Activated CD8-positive, alpha-beta T cell treated with anti-CD3 and anti-CD28 coated beads for 36 hours (primary cell): ENCODE measurements at regions not wholly inside any gene's neighbourhood (a gene's known extent, or its start where the extent isn't known, plus 50 kb on each side); places are given as distances from the start of the nearest gene placed in this dataset.

Experiments used
- ATAC-seq: fragments of 200-7000 bp; cut with Tn5 transposase; one replicate; pipeline ENCODE4 v1.10.0; 2021; ENCODE audit warnings: mild to moderate bottlenecking, moderate library complexity
- CTCF ChIA-PET: fragments of 350-600 bp; sonication (Branson Sonifier 250); formaldehyde crosslinking; loops from one replicate; lab custom pipeline; 2021; ENCODE audit warnings: antibody characterized with exemption; lab: Charles Lee
- POLR2A ChIA-PET: fragments of 350-600 bp; sonication (Branson Sonifier 250); formaldehyde crosslinking; loops from one replicate; lab custom pipeline; 2021; ENCODE audit warnings: antibody characterized with exemption; lab: Charles Lee
- DNase-seq: peaks from one replicate; pipeline ENCODE4 v3.0.0-alpha.2; 2020
- H3K27ac Mint-ChIP-seq: one replicate; pipeline ENCODE4 v1.8.0; 2021; ENCODE audit warnings: mild to moderate bottlenecking, mixed read lengths
- H3K27me3 Mint-ChIP-seq: one replicate; pipeline ENCODE4 v1.8.0; 2021; ENCODE audit warnings: mixed read lengths
- H3K36me3 Mint-ChIP-seq: one replicate; pipeline ENCODE4 v1.8.0; 2021; ENCODE audit warnings: low read depth, mixed read lengths
- H3K4me1 Mint-ChIP-seq: one replicate; pipeline ENCODE4 v1.8.0; 2021; ENCODE audit warnings: low read depth, mixed read lengths
- H3K4me3 Mint-ChIP-seq: one replicate; pipeline ENCODE4 v1.8.0; 2021; ENCODE audit warnings: mild to moderate bottlenecking, moderate library complexity, mixed read lengths
- H3K9me3 Mint-ChIP-seq: one replicate; pipeline ENCODE4 v1.8.0; 2021; ENCODE audit warnings: mixed read lengths
- intact Hi-C: fragments of 100-400 bp; cut with micrococcal nuclease; formaldehyde crosslinking; loops from one replicate; pipeline ENCODE4 v1.10.0; 2022
- TF ChIP-seq, protein P1 (sequence below): fragments of 200-600 bp; IDR thresholded peaks from one replicate; pipeline ENCODE4 v1.8.0; 2022; ENCODE audit warnings: antibody characterized with exemption, mild to moderate bottlenecking

DNA sequence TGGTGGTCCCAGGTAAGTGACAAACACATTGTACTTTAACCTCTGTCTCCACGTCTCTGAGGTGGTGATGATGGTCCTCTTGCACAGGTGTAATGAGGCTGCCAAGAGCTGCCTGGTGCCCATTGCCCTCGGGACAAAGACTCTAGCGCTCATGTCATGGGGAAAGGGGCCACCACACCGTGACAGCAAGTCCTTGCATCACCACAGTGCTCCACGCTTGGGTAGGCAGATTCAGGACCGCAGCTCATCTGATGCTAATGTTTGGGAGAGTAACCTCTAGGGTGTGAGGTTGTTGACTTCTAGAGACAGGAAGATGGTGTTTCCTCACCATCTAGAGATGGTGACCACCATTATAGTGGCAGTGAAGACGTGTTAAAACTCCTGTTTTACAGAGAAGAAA is 395.6 kb downstream of the ADRA2A start:
- POLR2A ChIA-PET: no interaction called here
- Mint-ChIP-seq H3K36me3 (no peaks in the 10 kb centered on the region), H3K27me3 (peaks cover 3% of the 10 kb centered on the region), H3K4me1 (no peaks in the 10 kb centered on the region), H3K4me3 (no peak overlapping the region), H3K27ac (no peak overlapping the region), H3K9me3 (no peaks in the 10 kb centered on the region)
- intact Hi-C loops: no loop called here
- CTCF ChIA-PET: no interaction called here
- ATAC-seq: no peak
- no peak for DNase-seq
- TF ChIP-seq, protein P1, sequence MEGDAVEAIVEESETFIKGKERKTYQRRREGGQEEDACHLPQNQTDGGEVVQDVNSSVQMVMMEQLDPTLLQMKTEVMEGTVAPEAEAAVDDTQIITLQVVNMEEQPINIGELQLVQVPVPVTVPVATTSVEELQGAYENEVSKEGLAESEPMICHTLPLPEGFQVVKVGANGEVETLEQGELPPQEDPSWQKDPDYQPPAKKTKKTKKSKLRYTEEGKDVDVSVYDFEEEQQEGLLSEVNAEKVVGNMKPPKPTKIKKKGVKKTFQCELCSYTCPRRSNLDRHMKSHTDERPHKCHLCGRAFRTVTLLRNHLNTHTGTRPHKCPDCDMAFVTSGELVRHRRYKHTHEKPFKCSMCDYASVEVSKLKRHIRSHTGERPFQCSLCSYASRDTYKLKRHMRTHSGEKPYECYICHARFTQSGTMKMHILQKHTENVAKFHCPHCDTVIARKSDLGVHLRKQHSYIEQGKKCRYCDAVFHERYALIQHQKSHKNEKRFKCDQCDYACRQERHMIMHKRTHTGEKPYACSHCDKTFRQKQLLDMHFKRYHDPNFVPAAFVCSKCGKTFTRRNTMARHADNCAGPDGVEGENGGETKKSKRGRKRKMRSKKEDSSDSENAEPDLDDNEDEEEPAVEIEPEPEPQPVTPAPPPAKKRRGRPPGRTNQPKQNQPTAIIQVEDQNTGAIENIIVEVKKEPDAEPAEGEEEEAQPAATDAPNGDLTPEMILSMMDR: no peak

DNA sequence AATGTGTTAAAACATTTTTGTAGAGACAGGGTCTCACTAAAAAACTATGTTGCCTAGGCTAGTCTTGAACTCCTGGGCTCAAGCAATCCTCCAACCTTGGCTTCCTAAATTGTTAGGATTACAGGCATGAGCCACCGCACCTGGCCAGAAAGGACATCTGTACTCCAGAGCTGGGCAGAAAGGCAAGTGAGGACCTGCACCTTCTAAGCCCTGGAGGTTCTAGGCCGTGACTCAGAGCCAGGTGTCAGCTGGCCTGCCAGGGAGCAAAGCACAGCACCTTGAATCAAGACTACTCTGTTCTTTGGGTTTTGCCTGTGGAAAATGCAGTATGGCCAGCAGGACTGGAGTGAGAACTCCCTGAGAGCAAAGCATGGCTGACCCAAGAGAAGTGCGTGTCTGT is 396.5 kb downstream of the ADRA2A start:
- ATAC-seq (no peak), DNase-seq (no peak)
- H3K27me3 Mint-ChIP-seq: peaks cover 6% of the 10 kb centered on the region
- no peaks in the 10 kb centered on the region for H3K36me3 Mint-ChIP-seq
- ChIA-PET CTCF (no interaction called here), POLR2A (interaction anchor here (1.2 kb wide), 1 partner anchor 10 kb away, joined by 3 read pairs; no protein-coding TSS in a partner anchor)
- H3K27ac Mint-ChIP-seq: no peak overlapping the region
- no peaks in the 10 kb centered on the region for H3K4me1 Mint-ChIP-seq
- H3K4me3 Mint-ChIP-seq: no peak overlapping the region
- TF ChIP-seq, protein P1: no peak
- intact Hi-C loops: no loop called here
- no peaks in the 10 kb centered on the region for H3K9me3 Mint-ChIP-seq

DNA sequence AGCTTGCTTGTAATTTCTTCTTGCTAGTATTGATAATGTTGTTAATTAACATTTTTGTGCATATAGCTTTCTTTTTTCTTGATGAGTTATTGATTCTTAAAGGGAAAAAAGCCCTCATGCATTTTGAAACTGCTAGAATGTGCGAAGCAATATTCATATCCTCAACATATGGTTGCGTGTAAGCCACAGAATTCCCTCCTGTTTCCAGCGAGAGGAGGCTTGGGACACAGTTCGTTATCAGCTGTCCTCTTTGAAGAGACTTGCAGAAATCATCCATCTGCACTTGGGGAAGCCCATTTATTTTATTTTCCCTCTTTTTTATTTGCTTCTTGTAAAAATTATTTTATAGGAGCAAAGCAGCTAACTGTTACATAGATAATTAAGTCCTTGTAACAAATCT is 398.0 kb downstream of the ADRA2A start:
- H3K4me3 Mint-ChIP-seq: no peak overlapping the region
- H3K9me3 Mint-ChIP-seq: no peaks in the 10 kb centered on the region
- intact Hi-C loops: no loop called here
- DNase-seq: no peak
- ChIA-PET CTCF (no interaction called here), POLR2A (no interaction called here)
- no peaks in the 10 kb centered on the region for H3K36me3 Mint-ChIP-seq
- H3K27ac Mint-ChIP-seq: no peak overlapping the region
- H3K27me3 Mint-ChIP-seq: peaks cover 6% of the 10 kb centered on the region
- no peak for ATAC-seq
- TF ChIP-seq, protein P1: no peak
- H3K4me1 Mint-ChIP-seq: no peaks in the 10 kb centered on the region

GRCh38 chr10:111475720-111476119 is 398.9 kb downstream of the ADRA2A start:
- Mint-ChIP-seq H3K4me1 (no peaks in the 10 kb centered on the region), H3K4me3 (no peak overlapping the region), H3K36me3 (no peaks in the 10 kb centered on the region), H3K27ac (no peak overlapping the region), H3K9me3 (no peaks in the 10 kb centered on the region), H3K27me3 (peaks cover 6% of the 10 kb centered on the region)
- TF ChIP-seq, protein P1: no peak
- ChIA-PET POLR2A (interaction anchor here (1.2 kb wide), 1 partner anchor 96 kb away, joined by 4 read pairs; no protein-coding TSS in a partner anchor), CTCF (no interaction called here)
- intact Hi-C loops: no loop called here
- DNase-seq (no peak), ATAC-seq (no peak)

DNA sequence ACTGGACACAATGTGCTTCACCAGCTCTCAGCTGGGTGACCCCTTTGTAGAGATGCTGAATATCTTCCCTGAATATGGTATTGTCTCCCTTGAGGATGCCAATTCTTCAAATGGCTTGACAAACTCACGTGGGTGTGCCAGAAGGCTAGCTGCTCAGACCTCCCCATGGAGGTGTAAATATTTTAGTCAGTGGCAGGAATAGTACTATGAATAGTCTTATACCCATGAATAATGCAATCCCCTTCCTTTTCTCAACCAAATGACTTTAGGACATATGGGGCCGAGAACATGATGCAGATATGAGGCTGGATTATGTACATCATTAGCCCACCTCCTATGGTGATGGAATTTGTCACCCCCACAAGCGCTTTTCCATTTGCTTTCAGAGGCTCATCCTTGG is 401.8 kb downstream of the ADRA2A start:
- Mint-ChIP-seq H3K27me3 (peaks cover 4% of the 10 kb centered on the region), H3K9me3 (no peaks in the 10 kb centered on the region), H3K4me1 (no peaks in the 10 kb centered on the region), H3K27ac (no peak overlapping the region), H3K4me3 (no peak overlapping the region), H3K36me3 (no peaks in the 10 kb centered on the region)
- ChIA-PET CTCF (no interaction called here), POLR2A (no interaction called here)
- DNase-seq (no peak), ATAC-seq (no peak)
- TF ChIP-seq, protein P1: no peak
- intact Hi-C loops: no loop called here
